Panc1 (cell line): ENCODE measurements at regions not wholly inside any gene's neighbourhood (a gene's known extent, or its start where the extent isn't known, plus 50 kb on each side); places are given as distances from the start of the nearest gene placed in this dataset.

Experiments
- ATAC-seq: fragments of 200-7000 bp; cut with Tn5 transposase; 2 replicates; pipeline ENCODE4 v1.9.1; 2020; ENCODE audit warnings: mild to moderate bottlenecking, moderate library complexity
- BruUV-seq: library from RNA; stranded (reverse); fragments of 400-500 nt; replicated peaks from 2 replicates; lab custom pipeline; 2021; lab: Mats Ljungman, UMichigan
- CTCF ChIA-PET: fragments of 300-600 bp; sonication (Branson Sonifier 250); formaldehyde crosslinking; loops from one replicate; lab custom pipeline; 2022; ENCODE audit warnings: antibody characterized with exemption; lab: Charles Lee
- POLR2A ChIA-PET: fragments of 300-600 bp; sonication (Branson Sonifier 250); formaldehyde crosslinking; loops from one replicate; lab custom pipeline; 2022; ENCODE audit warnings: antibody characterized with exemption; lab: Charles Lee
- DNase-seq: peaks from one replicate; pipeline ENCODE4 v3.0.0-alpha.2; 2010; ENCODE audit warnings: low read depth, low spot score
- H3K27ac ChIP-seq: 2 replicates; pipeline ENCODE4 v1.5.1; 2011; ENCODE audit warnings: mild to moderate bottlenecking, low read length, inconsistent platforms
- H3K27me3 ChIP-seq: fragments of 200-500 bp; sonication (Bioruptor generic); 2 replicates; pipeline ENCODE4 v1.6.0; 2014; ENCODE audit warnings: low read length, inconsistent platforms; ENCODE audit not compliant: control insufficient read depth, insufficient read depth
- H3K36me3 ChIP-seq: fragments of 200-500 bp; sonication (Bioruptor generic); 2 replicates; pipeline ENCODE4 v1.5.1; 2014; ENCODE audit warnings: inconsistent platforms, mild to moderate bottlenecking, low read length, moderate library complexity; ENCODE audit not compliant: control insufficient read depth, insufficient read depth
- H3K4me1 ChIP-seq: 2 replicates; pipeline ENCODE4 v1.5.1; 2011; ENCODE audit warnings: inconsistent platforms, mild to moderate bottlenecking, low read length, moderate library complexity; ENCODE audit not compliant: control insufficient read depth, insufficient read depth
- H3K4me3 ChIP-seq, 2 experiments: 2 replicates each; pipeline ENCODE4 v1.5.1; 2011 to 2012; ENCODE audit warnings: low read depth in 2 of 2, low read length in 2 of 2, mild to moderate bottlenecking in 2 of 2, inconsistent platforms in 1 of 2, moderate library complexity in 1 of 2
- H3K9me3 ChIP-seq: fragments of 200-500 bp; sonication (Bioruptor generic); 2 replicates; pipeline ENCODE4 v1.5.1; 2014; ENCODE audit warnings: low read depth, mild to moderate bottlenecking, inconsistent platforms, low read length, moderate library complexity; ENCODE audit not compliant: control insufficient read depth, insufficient read depth
- POLR2AphosphoS5 ChIP-seq: IDR thresholded peaks from 2 replicates; pipeline ENCODE4 v1.6.1; 2012; ENCODE audit warnings: mild to moderate bottlenecking, low read depth, low read length, moderate library complexity
- SIN3A ChIP-seq: IDR thresholded peaks from 2 replicates; pipeline ENCODE4 v1.6.1; 2012; ENCODE audit warnings: low read depth, mild to moderate bottlenecking, low read length, moderate library complexity, borderline replicate concordance; ENCODE audit not compliant: insufficient read depth
- TCF7L2 ChIP-seq: IDR thresholded peaks from 2 replicates; pipeline ENCODE4 v1.6.1; 2011; ENCODE audit warnings: mild to moderate bottlenecking, low read depth, low read length, inconsistent platforms
- in situ Hi-C: cut with HindIII; loops from 2 replicates; pipeline ENCODE4 v1.10.0; 2016; ENCODE audit warnings: low sequenced_read_pairs, low pct_unique_long_range_greater_than_20kb
- intact Hi-C: fragments of 100-400 bp; cut with micrococcal nuclease; formaldehyde crosslinking; loops from one replicate; pipeline ENCODE4 v1.10.0; 2022; ENCODE audit not compliant: unreplicated experiment
- TF ChIP-seq, protein P1 (sequence below): fragments of 450-650 bp; IDR thresholded peaks from 2 replicates; pipeline ENCODE4 v1.5.1; 2017; ENCODE audit warnings: mild to moderate bottlenecking
- TF ChIP-seq, protein P2 (sequence below), 2 experiments: IDR thresholded peaks; 2 replicates each; pipeline ENCODE4 v1.6.1; 2011 to 2012; ENCODE audit warnings: low read depth in 2 of 2, control low read depth in 1 of 2, low read length in 1 of 2, mild to moderate bottlenecking in 1 of 2, moderate library complexity in 1 of 2; ENCODE audit not compliant: insufficient read depth in 1 of 2

DNA sequence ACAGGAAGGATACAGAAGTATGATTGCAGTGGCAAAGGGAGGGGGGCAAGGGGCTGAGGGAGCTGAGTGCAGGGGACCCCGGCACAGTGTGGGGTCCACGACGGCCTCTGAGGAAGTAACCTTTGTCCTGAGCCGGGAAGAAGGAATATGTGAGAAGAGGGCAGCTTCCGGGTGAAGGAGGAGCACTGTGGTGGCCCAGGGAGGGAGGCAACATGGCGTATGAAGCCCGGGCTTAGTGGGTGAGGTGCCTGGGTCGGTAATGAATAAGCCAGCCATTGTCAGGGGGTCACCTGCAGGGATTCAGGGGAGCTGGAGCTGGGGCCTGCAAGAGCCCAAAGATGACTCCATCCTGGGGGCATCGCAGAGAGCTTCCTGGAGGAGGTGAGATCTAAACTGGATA lies 200.4 kb downstream of the FOXD2 start:
- no peaks in the 10 kb centered on the region; the same call in 1 of the 2 replicates for H3K27me3 ChIP-seq
- H3K4me1 ChIP-seq, result no peaks in the 10 kb centered on the region
- BruUV-seq, result no TSS peak
- TF ChIP-seq, protein P1, sequence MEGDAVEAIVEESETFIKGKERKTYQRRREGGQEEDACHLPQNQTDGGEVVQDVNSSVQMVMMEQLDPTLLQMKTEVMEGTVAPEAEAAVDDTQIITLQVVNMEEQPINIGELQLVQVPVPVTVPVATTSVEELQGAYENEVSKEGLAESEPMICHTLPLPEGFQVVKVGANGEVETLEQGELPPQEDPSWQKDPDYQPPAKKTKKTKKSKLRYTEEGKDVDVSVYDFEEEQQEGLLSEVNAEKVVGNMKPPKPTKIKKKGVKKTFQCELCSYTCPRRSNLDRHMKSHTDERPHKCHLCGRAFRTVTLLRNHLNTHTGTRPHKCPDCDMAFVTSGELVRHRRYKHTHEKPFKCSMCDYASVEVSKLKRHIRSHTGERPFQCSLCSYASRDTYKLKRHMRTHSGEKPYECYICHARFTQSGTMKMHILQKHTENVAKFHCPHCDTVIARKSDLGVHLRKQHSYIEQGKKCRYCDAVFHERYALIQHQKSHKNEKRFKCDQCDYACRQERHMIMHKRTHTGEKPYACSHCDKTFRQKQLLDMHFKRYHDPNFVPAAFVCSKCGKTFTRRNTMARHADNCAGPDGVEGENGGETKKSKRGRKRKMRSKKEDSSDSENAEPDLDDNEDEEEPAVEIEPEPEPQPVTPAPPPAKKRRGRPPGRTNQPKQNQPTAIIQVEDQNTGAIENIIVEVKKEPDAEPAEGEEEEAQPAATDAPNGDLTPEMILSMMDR, result no peak
- TF ChIP-seq TCF7L2 (no peak), POLR2AphosphoS5 (no peak), SIN3A (no peak)
- TF ChIP-seq, protein P2, sequence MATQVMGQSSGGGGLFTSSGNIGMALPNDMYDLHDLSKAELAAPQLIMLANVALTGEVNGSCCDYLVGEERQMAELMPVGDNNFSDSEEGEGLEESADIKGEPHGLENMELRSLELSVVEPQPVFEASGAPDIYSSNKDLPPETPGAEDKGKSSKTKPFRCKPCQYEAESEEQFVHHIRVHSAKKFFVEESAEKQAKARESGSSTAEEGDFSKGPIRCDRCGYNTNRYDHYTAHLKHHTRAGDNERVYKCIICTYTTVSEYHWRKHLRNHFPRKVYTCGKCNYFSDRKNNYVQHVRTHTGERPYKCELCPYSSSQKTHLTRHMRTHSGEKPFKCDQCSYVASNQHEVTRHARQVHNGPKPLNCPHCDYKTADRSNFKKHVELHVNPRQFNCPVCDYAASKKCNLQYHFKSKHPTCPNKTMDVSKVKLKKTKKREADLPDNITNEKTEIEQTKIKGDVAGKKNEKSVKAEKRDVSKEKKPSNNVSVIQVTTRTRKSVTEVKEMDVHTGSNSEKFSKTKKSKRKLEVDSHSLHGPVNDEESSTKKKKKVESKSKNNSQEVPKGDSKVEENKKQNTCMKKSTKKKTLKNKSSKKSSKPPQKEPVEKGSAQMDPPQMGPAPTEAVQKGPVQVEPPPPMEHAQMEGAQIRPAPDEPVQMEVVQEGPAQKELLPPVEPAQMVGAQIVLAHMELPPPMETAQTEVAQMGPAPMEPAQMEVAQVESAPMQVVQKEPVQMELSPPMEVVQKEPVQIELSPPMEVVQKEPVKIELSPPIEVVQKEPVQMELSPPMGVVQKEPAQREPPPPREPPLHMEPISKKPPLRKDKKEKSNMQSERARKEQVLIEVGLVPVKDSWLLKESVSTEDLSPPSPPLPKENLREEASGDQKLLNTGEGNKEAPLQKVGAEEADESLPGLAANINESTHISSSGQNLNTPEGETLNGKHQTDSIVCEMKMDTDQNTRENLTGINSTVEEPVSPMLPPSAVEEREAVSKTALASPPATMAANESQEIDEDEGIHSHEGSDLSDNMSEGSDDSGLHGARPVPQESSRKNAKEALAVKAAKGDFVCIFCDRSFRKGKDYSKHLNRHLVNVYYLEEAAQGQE (IDR thresholded peaks at IDR 0.05; ENCODE audit: insufficient read depth in 1 of 2, low read depth in 2 of 2, low read length in 1 of 2), result no peak
- H3K36me3 ChIP-seq, result no peaks in the 10 kb centered on the region
- H3K4me3 ChIP-seq, result no peak overlapping the region
- CTCF ChIA-PET, result no interaction called here
- H3K9me3 ChIP-seq, result no peaks in the 10 kb centered on the region
- H3K27ac ChIP-seq, result no peak overlapping the region
- DNase-seq (no peak), ATAC-seq (no peak)
- intact Hi-C loops (no loop called here), in situ Hi-C loops (no loop called here)
- POLR2A ChIA-PET, result no interaction called here

- intact Hi-C loops, result no loop called here
- H3K27me3 ChIP-seq, result no peaks in the 10 kb centered on the region; the same call in 1 of the 2 replicates
- DNase-seq, result no peak
- no peak overlapping the region for H3K4me3 ChIP-seq
- H3K36me3 ChIP-seq, result no peaks in the 10 kb centered on the region
- BruUV-seq, result no TSS peak
- no peaks in the 10 kb centered on the region for H3K4me1 ChIP-seq
- no peak overlapping the region for H3K27ac ChIP-seq
- CTCF ChIA-PET, result no interaction called here
- POLR2A ChIA-PET, result no interaction called here
- in situ Hi-C loops, result no loop called here
- no peaks in the 10 kb centered on the region for H3K9me3 ChIP-seq
- TF ChIP-seq POLR2AphosphoS5, result no peak
- TF ChIP-seq, protein P2 (IDR thresholded peaks at IDR 0.05; ENCODE audit: insufficient read depth in 1 of 2, low read depth in 2 of 2, low read length in 1 of 2), result no peak
- TF ChIP-seq TCF7L2, result no peak
- TF ChIP-seq, protein P1, result no peak
- TF ChIP-seq SIN3A, result no peak
- no peak for ATAC-seq
Observed at GRCh38 chr1:47638713-47639112, 200.9 kb downstream of the FOXD2 start.
